ENCODE measurements at regions not wholly inside any gene's neighbourhood (a gene's known extent, or its start where the extent isn't known, plus 50 kb on each side); places are given as distances from the start of the nearest gene placed in this dataset.
A peak's percentile ranks its signal among the peaks of the same experiment; 100 is the strongest.

GRCh38 chr15:61681038-61681418, 379.2 kb downstream of the VPS13C start:
- no peak for DNase-seq

GRCh38 chr15:61680260-61681037, 379.8 kb downstream of the VPS13C start:
- no peak for DNase-seq

DNA sequence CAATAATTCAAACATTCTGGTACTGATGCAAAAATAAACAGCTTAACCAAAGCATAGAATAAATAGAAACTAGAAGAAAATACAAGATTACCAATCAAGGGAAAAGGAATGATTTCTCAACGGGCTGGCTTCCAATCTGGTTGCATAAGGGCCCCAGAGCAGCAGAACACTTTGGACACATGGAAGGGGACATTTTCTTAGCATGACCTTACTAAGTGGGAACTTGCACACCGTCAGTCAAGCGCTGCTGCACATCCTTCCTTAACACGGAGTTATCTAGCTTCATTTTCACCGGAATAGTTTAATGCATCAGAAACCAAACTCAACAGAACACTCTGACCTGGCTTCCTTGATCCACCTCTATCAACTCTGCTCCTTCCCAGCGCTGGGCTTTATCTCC, 388.5 kb downstream of the VPS13C start:
- no peak for DNase-seq

GRCh38 chr15:61668444-61668843, 391.8 kb downstream of the VPS13C start:
- DNase-seq = no peak

DNA sequence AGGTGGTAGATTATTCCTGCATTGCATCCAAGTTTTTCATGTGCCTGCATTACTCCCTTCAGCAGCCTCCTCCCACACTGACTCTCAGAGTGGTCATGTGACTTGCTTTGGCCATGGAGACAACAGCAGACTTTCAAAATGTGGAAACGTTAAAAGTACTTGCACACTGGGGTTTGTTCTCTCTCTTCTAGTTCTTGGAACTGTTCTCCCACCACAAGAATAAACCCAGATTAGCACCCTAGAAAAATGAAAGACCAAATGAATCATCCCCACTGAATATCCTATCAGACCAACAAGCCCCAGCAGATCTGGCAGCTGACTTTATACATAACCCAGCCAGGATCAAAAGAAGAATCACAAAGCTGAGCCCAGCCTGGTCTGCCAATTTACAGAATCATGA, 398.5 kb downstream of the VPS13C start:
- DNase-seq = no peak

DNA sequence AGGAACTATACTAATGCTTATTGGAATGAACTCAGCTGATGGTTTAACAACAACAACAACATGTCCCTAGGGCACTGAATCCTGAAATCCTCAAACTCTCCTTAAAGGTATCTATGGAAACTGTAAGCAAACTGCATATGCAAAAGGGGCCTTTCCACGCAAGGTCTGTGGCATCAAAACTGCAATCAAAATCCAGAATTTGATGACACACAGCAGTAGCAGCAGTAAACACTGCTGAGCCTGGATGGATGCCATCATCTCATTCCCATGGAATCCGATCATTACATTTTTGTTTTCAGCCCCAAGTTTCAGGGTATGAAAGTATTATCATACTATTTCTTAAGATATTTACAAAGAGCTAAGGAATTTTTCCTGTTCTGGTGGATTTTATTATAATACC, 399.7 kb downstream of the VPS13C start:
- no peak for DNase-seq

DNA sequence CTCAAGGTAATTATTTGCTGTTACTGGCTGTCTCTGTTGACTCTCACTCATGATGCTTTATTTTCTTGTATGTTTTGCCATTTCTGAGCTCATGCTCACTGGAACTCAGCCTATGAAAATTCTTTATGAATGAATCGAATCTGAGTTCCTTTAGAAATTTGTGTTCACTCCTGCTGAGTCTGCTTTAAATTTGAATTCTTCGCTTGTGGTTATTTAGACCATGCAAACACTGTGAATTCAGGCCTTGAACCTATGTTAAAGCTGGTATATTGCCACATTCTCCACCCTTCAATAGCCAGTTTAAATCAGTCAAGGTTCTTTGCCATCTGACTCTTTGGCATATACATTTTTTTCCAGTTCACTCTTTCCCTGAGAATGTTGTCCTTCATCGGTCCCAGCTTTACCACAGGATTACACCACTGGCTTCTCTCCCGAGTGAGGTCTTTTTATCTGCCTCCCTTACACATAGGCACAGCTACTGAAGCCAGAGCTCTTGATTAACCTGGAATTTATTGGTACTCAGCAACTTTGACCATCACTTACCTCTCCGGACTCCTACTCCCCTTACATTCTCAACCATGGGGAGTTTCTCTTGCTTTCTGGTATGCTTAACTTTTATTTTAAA, 400.6 kb downstream of the VPS13C start:
- no peak for DNase-seq

GRCh38 chr15:61657461-61657860, 402.8 kb downstream of the VPS13C start:
- no peak for DNase-seq

GRCh38 chr15:61656391-61656790, 403.9 kb downstream of the VPS13C start:
- no peak for DNase-seq

GRCh38 chr15:61655881-61656280, 404.4 kb downstream of the VPS13C start:
- DNase-seq = no peak

GRCh38 chr15:61654918-61655317, 405.3 kb downstream of the VPS13C start:
- DNase-seq = no peak

DNA sequence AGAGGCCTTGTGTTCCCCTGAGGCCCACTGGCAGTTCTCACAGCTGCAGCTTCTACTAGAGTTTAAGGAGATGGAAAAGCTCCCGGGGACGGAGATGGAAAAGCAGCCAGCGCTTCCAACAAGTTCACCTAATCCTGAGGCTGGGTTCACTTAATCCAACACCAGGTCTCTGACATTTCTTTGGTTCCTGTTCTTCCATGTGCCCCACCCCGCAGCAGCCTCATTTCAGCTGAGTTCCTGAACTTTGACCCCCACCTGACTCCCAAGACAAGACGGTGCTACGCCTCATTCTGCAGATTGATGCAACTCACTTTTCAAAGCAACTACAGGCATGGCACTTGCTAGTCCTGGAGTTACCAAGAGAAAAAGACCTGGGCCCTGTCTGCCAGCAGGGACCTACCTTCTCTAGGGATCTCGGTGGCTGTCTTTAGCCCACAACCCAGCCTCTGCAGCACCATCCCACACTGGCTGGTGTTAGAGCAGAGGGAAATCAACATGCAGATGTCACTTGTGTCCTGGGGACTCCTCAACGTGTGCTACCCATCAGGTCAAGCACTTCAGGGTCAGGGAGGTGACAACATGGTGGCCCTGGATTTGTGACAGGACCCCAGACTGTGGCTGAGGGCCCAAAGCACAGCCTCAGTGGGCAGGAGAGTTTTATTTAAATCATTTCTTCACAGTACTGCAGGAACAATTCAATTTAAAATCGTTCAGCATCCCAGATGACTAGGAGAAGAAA, 406.1 kb downstream of the VPS13C start:
- no peak for DNase-seq

DNA sequence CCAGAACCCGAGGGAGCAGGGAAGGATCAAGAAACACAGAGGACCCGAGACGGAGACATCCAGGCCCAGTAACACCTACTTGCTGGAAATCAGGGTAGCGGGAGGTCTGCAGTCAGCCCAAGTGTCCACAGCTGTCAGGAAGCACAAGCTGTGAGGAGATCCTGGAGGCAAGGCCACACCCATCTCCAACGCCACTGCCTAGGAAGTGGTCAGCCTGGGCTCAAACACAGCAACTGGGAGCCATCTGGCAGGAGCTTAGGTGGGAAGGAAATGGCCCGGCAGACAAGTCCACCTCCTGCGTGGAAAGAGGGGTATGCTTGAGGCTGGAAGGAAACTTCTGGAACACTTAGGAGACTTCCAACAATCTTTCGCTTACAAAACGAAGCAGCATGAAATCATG, 407.1 kb downstream of the VPS13C start:
- no peak for DNase-seq

- no peak for DNase-seq
Observed at GRCh38 chr15:61651267-61651666, 409.0 kb downstream of the VPS13C start.

- DNase-seq = no peak
Observed at GRCh38 chr15:61649046-61649445, 411.2 kb downstream of the VPS13C start.

DNA sequence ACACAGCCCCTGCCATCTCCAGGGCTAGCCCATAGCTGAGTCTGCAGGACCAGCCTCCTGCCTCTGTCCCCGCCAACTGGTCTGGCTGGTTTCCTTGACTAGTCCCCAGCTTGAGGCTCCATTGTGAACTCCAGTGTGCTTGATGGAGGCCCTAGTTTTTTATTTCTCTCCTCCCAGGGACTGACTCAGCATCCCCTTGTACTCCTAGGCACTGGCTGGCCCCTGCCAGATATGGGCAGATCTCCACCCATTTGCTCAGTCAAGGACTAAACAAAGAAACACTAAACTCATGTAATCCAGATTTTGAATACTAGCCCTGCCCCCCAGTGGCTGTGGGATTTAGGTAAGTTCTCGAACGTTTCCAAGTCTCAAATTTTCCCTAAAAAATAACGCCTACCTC, 415.4 kb upstream of the RORA start:
- peak in 1 of 2 experiments; percentile 4 for DNase-seq

DNA sequence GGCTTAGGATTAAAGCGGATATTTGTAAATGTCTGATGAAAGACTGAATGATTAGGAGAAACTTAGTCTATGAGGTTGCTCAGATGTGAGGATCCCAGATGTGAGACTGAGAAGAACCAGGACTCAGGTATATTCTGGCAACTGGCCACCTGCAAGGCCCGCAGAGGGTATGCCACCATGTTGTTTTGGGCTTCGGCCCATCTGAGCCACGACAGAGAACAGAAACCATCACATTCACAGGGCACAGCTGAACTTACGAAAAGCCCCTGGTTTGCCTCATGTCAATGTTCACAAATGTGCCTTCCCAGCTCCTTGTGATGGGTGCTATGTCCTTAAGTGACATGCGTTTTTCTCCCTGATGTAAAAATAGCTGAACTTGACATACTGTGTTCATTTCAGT, 412.5 kb upstream of the RORA start:
- DNase-seq = no peak

- no peak for DNase-seq
Observed at GRCh38 chr15:61640756-61641155, 411.7 kb upstream of the RORA start.

GRCh38 chr15:61639491-61639890, 410.4 kb upstream of the RORA start:
- DNase-seq = no peak

- no peak for DNase-seq
Observed at GRCh38 chr15:61634837-61635236, 405.7 kb upstream of the RORA start.

- DNase-seq = no peak
Observed at GRCh38 chr15:61633951-61634350, 404.8 kb upstream of the RORA start.

- DNase-seq = no peak
Observed at GRCh38 chr15:61629269-61629668, 400.2 kb upstream of the RORA start.

- DNase-seq = no peak
Observed at GRCh38 chr15:61624950-61625349, 395.8 kb upstream of the RORA start.

DNA sequence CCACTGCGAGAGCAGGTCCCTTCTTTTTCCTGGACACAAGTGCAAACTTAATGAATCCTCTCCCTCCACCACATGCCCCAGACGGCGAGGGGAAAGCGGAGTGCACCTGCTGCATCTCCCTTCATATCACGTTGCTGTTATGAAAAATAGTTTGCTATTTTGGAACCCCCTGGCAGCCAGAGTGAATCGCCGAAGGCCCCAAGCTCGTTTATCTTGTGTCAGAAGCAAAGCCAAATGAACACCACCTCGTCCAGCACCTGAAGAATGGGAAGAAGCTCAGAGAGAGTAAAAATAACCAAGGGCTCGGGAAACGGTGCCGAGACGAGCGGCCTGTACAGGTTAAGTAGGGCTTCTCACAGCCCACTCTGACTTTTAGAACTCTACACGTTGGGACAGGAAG, 394.6 kb upstream of the RORA start:
- no peak for DNase-seq
